Esophagus muscularis mucosa (tissue), 4 donors: ENCODE measurements at regions not wholly inside any gene's neighbourhood (a gene's known extent, or its start where the extent isn't known, plus 50 kb on each side); places are given as distances from the start of the nearest gene placed in this dataset.

Source experiments
- DNase-seq: peaks from one replicate; pipeline ENCODE4 v3.0.0-alpha.2; 2017; ENCODE audit errors: extremely low spot score
- H3K27ac ChIP-seq, 4 donors: fragments of 200-600 bp; sonication (generic); replicated peaks in 1 of 4; 1 replicate in 3 of 4; 2 replicates in 1 of 4; pipeline ENCODE4 v1.5.1; 2016 to 2019; ENCODE audit warnings: mild to moderate bottlenecking in 1 of 4
- H3K27me3 ChIP-seq, 4 donors: fragments of 200-600 bp; sonication (generic); one replicate each; pipeline versions ENCODE4 v1.5.1 to v1.6.0; 2016 to 2019
- H3K36me3 ChIP-seq, 4 donors: fragments of 200-600 bp; sonication (generic); one replicate each; pipeline ENCODE4 v1.5.1; 2016 to 2019
- H3K4me1 ChIP-seq, 4 donors: fragments of 200-600 bp; sonication (generic); one replicate each; pipeline ENCODE4 v1.5.1; 2016 to 2019
- H3K4me3 ChIP-seq, 4 donors: fragments of 200-600 bp; sonication (generic); 1 replicate in 2 of 4; 2 replicates in 2 of 4; pipeline ENCODE4 v1.5.1; 2016 to 2019; ENCODE audit warnings: mild to moderate bottlenecking in 4 of 4, moderate library complexity in 1 of 4
- H3K9me3 ChIP-seq, 4 donors: fragments of 200-600 bp; sonication (generic); 1 replicate in 3 of 4; 2 replicates in 1 of 4; pipeline ENCODE4 v1.5.1; 2016 to 2019
- CTCF ChIP-seq, 3 experiments: fragments of 200-600 bp in 2 of 3; fragments of 450-650 bp in 1 of 3; sonication (generic) in 2 of 3; IDR thresholded peaks; one replicate each; pipeline ENCODE4 v1.5.1; 2017 to 2019; ENCODE audit warnings: antibody characterized with exemption in 3 of 3, mild to moderate bottlenecking in 2 of 3, moderate library complexity in 1 of 3
- EP300 ChIP-seq: sonication (generic); formaldehyde crosslinking; IDR thresholded peaks from one replicate; pipeline ENCODE4 v1.6.1; 2017; ENCODE audit warnings: antibody characterized with exemption
- POLR2A ChIP-seq: fragments of 450-650 bp; IDR thresholded peaks from one replicate; pipeline ENCODE4 v1.6.1; 2017; ENCODE audit warnings: antibody characterized with exemption, moderate library complexity, mild to moderate bottlenecking, low read depth
- POLR2AphosphoS5 ChIP-seq, 2 donors: sonication (generic); formaldehyde crosslinking; IDR thresholded peaks; one replicate each; pipeline ENCODE4 v1.6.1; 2017; ENCODE audit warnings: antibody characterized with exemption in 2 of 2
- WGBS: methylation state at CpG from one replicate; pipeline ENCODE4 v1.1.5; 2018; 5-methylcytosine and 5-hydroxymethylcytosine counted together
- intact Hi-C: fragments of 100-400 bp; cut with DNase I; formaldehyde crosslinking; loops from one replicate; pipeline ENCODE4 v1.15.1; 2023

- Histone ChIP-seq H3K27me3 (no peaks in the 10 kb centered on the region), H3K4me3 (no peak overlapping the region), H3K9me3 (no peaks in the 10 kb centered on the region), H3K36me3 (no peaks in the 10 kb centered on the region), H3K4me1 (no peaks in the 10 kb centered on the region), H3K27ac (no peak overlapping the region)
- DNase-seq: no peak
- intact Hi-C loops: no loop called here
- WGBS: 71% methylated on average over 2 of the region's 2 CpGs
- TF ChIP-seq POLR2A: no peak
- no peak for TF ChIP-seq EP300
- TF ChIP-seq CTCF (IDR thresholded peaks at IDR 0.05): no peak
- no peak for TF ChIP-seq POLR2AphosphoS5 (IDR thresholded peaks at IDR 0.05)
These were observed 212.3 kb upstream of the RPS6KA3 start for GRCh38 chrX:20479048-20479447.

GRCh38 chrX:20477836-20478524, 211.3 kb upstream of the RPS6KA3 start:
- H3K27ac ChIP-seq: no peak overlapping the region
- intact Hi-C loops: no loop called here

GRCh38 chrX:20477219-20477618, 210.5 kb upstream of the RPS6KA3 start:
- no peak for DNase-seq
- intact Hi-C loops: no loop called here
- no peak overlapping the region for H3K4me3 ChIP-seq
- H3K4me1 ChIP-seq: no peaks in the 10 kb centered on the region
- H3K36me3 ChIP-seq: no peaks in the 10 kb centered on the region
- no peaks in the 10 kb centered on the region for H3K9me3 ChIP-seq
- H3K27ac ChIP-seq: no peak overlapping the region
- no peaks in the 10 kb centered on the region for H3K27me3 ChIP-seq
- 59% methylated on average over 3 of the region's 3 CpGs for WGBS
- TF ChIP-seq POLR2AphosphoS5 (IDR thresholded peaks at IDR 0.05) (no peak), EP300 (no peak), CTCF (IDR thresholded peaks at IDR 0.05) (no peak), POLR2A (no peak)

More at GRCh38 chrX:20477836-20478524, 211.3 kb upstream of the RPS6KA3 start:
- TF ChIP-seq EP300 (no peak), POLR2A (no peak), POLR2AphosphoS5 (IDR thresholded peaks at IDR 0.05) (no peak), CTCF (IDR thresholded peaks at IDR 0.05) (no peak)
- H3K4me1 ChIP-seq: no peaks in the 10 kb centered on the region
- H3K4me3 ChIP-seq: no peak overlapping the region
- no peaks in the 10 kb centered on the region for H3K9me3 ChIP-seq
- DNase-seq: no peak
- 81% methylated on average over 8 of the region's 8 CpGs for WGBS
- H3K27me3 ChIP-seq: no peaks in the 10 kb centered on the region
- H3K36me3 ChIP-seq: no peaks in the 10 kb centered on the region

- H3K4me1 ChIP-seq: no peaks in the 10 kb centered on the region
- 75% methylated on average over 4 of the region's 4 CpGs for WGBS
These were observed 206.0 kb upstream of the RPS6KA3 start for GRCh38 chrX:20472620-20473258.

More at GRCh38 chrX:20472620-20473258, 206.0 kb upstream of the RPS6KA3 start:
- H3K4me3 ChIP-seq: no peak overlapping the region
- H3K27ac ChIP-seq: no peak overlapping the region
- no peaks in the 10 kb centered on the region for H3K9me3 ChIP-seq
- TF ChIP-seq POLR2A: no peak
- no peak for TF ChIP-seq CTCF (IDR thresholded peaks at IDR 0.05)
- no peak for TF ChIP-seq POLR2AphosphoS5 (IDR thresholded peaks at IDR 0.05)
- TF ChIP-seq EP300: no peak
- intact Hi-C loops: no loop called here
- H3K27me3 ChIP-seq: no peaks in the 10 kb centered on the region
- DNase-seq: no peak
- H3K36me3 ChIP-seq: no peaks in the 10 kb centered on the region
